ENCODE measurements at regions not wholly inside any gene's neighbourhood (a gene's known extent, or its start where the extent isn't known, plus 50 kb on each side); places are given as distances from the start of the nearest gene placed in this dataset.

- DNase-seq (ENCODE audit: low read depth), result no peak
- H3K27me3 ChIP-seq (ENCODE audit: control insufficient read depth, insufficient read depth, low read length), result no peaks in the 10 kb centered on the region
- H3K4me3 ChIP-seq (ENCODE audit: low read depth, low read length), result no peak overlapping the region
- TF ChIP-seq CTCF (IDR thresholded peaks at IDR 0.05; ENCODE audit: insufficient read depth, low read length, poor library complexity, severe bottlenecking), result no peak
- no peaks in the 10 kb centered on the region for H3K36me3 ChIP-seq (ENCODE audit: control insufficient read depth, insufficient read depth, low read length)
Observed at GRCh38 chr18:62442391-62442790, 80.4 kb upstream of the ZCCHC2 start.

DNA sequence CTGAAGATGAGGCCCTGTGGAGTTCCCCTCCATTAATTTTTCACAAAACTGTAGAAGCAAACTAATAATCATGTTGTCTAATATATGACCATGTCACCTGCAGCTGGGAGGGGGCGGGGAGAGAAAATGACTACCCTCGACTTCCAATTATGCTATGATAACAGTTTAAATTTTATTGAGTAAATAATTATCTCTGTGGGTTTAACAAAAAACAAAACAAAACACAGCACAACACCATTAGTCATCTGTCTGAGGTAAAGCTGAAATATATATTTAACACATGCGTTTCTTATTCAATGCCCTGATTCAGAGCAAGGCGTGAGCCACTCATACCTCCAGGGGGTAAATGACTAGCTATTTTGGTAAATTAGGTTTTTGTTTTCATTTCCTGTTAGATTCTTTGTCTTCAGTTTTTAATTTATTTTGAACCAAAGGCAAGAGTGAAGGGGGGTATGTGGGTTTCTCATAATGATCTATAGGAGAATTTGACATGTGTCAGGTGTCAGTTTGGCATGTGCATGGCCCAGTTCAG is 77.4 kb upstream of the ZCCHC2 start:
- no peak for TF ChIP-seq CTCF (IDR thresholded peaks at IDR 0.05; ENCODE audit: insufficient read depth, low read length, poor library complexity, severe bottlenecking)
- no peak overlapping the region for H3K4me3 ChIP-seq (ENCODE audit: low read depth, low read length)
- H3K36me3 ChIP-seq (ENCODE audit: control insufficient read depth, insufficient read depth, low read length), result no peaks in the 10 kb centered on the region
- DNase-seq (ENCODE audit: low read depth), result no peak
- H3K27me3 ChIP-seq (ENCODE audit: control insufficient read depth, insufficient read depth, low read length), result no peaks in the 10 kb centered on the region

- TF ChIP-seq CTCF (IDR thresholded peaks at IDR 0.05; ENCODE audit: insufficient read depth, low read length, poor library complexity, severe bottlenecking), result no peak
- H3K27me3 ChIP-seq (ENCODE audit: control insufficient read depth, insufficient read depth, low read length), result no peaks in the 10 kb centered on the region
- H3K4me3 ChIP-seq (ENCODE audit: low read depth, low read length), result no peak overlapping the region
- no peaks in the 10 kb centered on the region for H3K36me3 ChIP-seq (ENCODE audit: control insufficient read depth, insufficient read depth, low read length)
- DNase-seq (ENCODE audit: low read depth), result no peak
Observed at GRCh38 chr18:62446511-62446910, 76.3 kb upstream of the ZCCHC2 start.

DNA sequence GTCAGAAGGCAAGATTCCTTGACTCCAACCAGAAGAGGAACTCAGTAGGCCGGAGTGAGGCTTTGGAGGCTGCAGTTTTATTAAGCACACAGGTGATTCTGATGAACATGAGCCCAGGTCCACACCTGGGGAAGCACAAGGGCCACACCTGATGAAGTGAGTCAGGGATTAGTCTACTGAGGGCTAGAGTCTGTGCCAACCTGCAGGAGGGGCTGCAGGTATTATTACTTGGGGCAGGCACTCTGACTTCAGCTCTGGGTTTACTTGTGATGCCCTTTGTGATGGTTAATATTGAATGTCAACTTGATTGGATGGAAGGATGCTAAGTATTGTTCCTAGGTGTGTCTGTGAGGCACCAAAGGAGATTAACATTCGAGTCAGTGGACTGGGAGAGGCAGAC is 75.2 kb upstream of the ZCCHC2 start:
- Histone ChIP-seq H3K27me3 (ENCODE audit: control insufficient read depth, insufficient read depth, low read length) (no peaks in the 10 kb centered on the region), H3K4me3 (ENCODE audit: low read depth, low read length) (no peak overlapping the region), H3K36me3 (ENCODE audit: control insufficient read depth, insufficient read depth, low read length) (no peaks in the 10 kb centered on the region)
- no peak for TF ChIP-seq CTCF (IDR thresholded peaks at IDR 0.05; ENCODE audit: insufficient read depth, low read length, poor library complexity, severe bottlenecking)
- no peak for DNase-seq (ENCODE audit: low read depth)

GRCh38 chr18:62448426-62448825 is 74.4 kb upstream of the ZCCHC2 start:
- DNase-seq (ENCODE audit: low read depth), result no peak
- no peak for TF ChIP-seq CTCF (IDR thresholded peaks at IDR 0.05; ENCODE audit: insufficient read depth, low read length, poor library complexity, severe bottlenecking)
- H3K36me3 ChIP-seq (ENCODE audit: control insufficient read depth, insufficient read depth, low read length), result no peaks in the 10 kb centered on the region
- H3K4me3 ChIP-seq (ENCODE audit: low read depth, low read length), result no peak overlapping the region
- H3K27me3 ChIP-seq (ENCODE audit: control insufficient read depth, insufficient read depth, low read length), result no peaks in the 10 kb centered on the region

DNA sequence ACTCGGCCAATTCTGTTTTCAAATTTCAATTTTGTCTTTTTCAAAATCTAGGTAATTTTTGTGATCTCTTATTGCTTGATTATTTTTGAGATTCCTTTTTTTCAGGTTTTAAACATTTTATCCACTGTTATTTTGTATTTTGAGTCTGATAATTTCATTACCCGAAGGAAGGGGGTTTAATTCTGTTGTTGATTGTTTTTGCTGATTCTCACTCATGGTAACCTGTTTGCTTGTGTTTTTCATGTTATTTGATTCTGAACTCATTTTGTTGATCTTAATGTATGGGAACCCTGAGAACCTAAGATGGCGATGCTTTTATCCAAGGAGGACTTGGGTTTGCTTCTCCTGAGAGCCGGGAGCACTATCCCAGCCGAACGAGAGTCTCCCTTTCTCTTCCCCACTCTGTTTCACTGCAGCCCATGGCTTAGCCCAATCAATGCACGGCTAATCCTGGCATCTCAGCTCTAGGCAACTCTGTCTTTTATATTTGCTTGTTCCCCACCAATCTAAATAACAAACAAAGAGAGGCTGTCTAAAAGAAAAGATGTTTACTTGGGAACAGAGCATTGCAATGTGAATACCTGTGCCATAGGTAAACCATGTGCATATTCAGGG is 73.2 kb upstream of the ZCCHC2 start:
- TF ChIP-seq CTCF (IDR thresholded peaks at IDR 0.05; ENCODE audit: insufficient read depth, low read length, poor library complexity, severe bottlenecking), result no peak
- DNase-seq (ENCODE audit: low read depth), result no peak
- no peaks in the 10 kb centered on the region for H3K36me3 ChIP-seq (ENCODE audit: control insufficient read depth, insufficient read depth, low read length)
- H3K27me3 ChIP-seq (ENCODE audit: control insufficient read depth, insufficient read depth, low read length), result no peaks in the 10 kb centered on the region
- no peak overlapping the region for H3K4me3 ChIP-seq (ENCODE audit: low read depth, low read length)

Measured in kidney epithelial cell (primary cell).